ENCODE measurements at regions not wholly inside any gene's neighbourhood (a gene's known extent, or its start where the extent isn't known, plus 50 kb on each side); places are given as distances from the start of the nearest gene placed in this dataset.

- H3K4ac ChIP-seq (ENCODE audit: low read depth in 1 of 2, low read length in 2 of 2): no peak overlapping the region
- H2AFZ ChIP-seq (ENCODE audit: low read depth, low read length): no peak overlapping the region
- H3K9ac ChIP-seq (ENCODE audit: low read length): no peak overlapping the region
- no peak overlapping the region for H3K27ac ChIP-seq (ENCODE audit: low read length, poor library complexity, severe bottlenecking)
- no peak overlapping the region for H2BK12ac ChIP-seq (ENCODE audit: low read length in 2 of 2)
- H3K9me3 ChIP-seq (ENCODE audit: control insufficient read depth, low read length): no peaks in the 10 kb centered on the region
- H4K8ac ChIP-seq (ENCODE audit: low read length): no peak overlapping the region
- H2AK5ac ChIP-seq (ENCODE audit: low read length, severe bottlenecking): no peak overlapping the region
- no peak overlapping the region for H3K23ac ChIP-seq (ENCODE audit: low read length in 2 of 2)
- H3K27me3 ChIP-seq (ENCODE audit: control insufficient read depth in 1 of 2, insufficient read depth in 1 of 2, low read length in 2 of 2): no peaks in the 10 kb centered on the region
- H3K79me1 ChIP-seq (replicated peaks; ENCODE audit: low read length, poor library complexity, severe bottlenecking): no peaks in the 10 kb centered on the region
- H2BK120ac ChIP-seq (ENCODE audit: low read depth, low read length): no peak overlapping the region
- no peak overlapping the region for H3K4me3 ChIP-seq (ENCODE audit: insufficient read depth in 1 of 2, low read depth in 1 of 2, low read length in 2 of 2)
- H2BK15ac ChIP-seq (ENCODE audit: low read depth, poor library complexity, severe bottlenecking): no peak overlapping the region
- no peak overlapping the region for H4K91ac ChIP-seq (ENCODE audit: low read length)
- no peak overlapping the region for H2BK5ac ChIP-seq (ENCODE audit: low read depth, low read length, poor library complexity, severe bottlenecking)
- no peak overlapping the region for H3K18ac ChIP-seq (ENCODE audit: low read depth in 1 of 2, low read length in 2 of 2)
- H3K4me2 ChIP-seq (ENCODE audit: low read length, poor library complexity, severe bottlenecking): no peak overlapping the region
- WGBS: 71% methylated on average over 9 of the region's 10 CpGs
- no peaks in the 10 kb centered on the region for H3K4me1 ChIP-seq (ENCODE audit: control insufficient read depth, insufficient read depth, low read depth, low read length)
- no peaks in the 10 kb centered on the region for H3K36me3 ChIP-seq (ENCODE audit: control insufficient read depth in 1 of 2, insufficient read depth in 2 of 2, low read depth in 1 of 2, low read length in 2 of 2)
- H3K14ac ChIP-seq (ENCODE audit: low read length in 2 of 2): no peak overlapping the region
- no peak for DNase-seq
Measured at GRCh38 chr10:129174232-129175014, 292.6 kb upstream of the MGMT start.

DNA sequence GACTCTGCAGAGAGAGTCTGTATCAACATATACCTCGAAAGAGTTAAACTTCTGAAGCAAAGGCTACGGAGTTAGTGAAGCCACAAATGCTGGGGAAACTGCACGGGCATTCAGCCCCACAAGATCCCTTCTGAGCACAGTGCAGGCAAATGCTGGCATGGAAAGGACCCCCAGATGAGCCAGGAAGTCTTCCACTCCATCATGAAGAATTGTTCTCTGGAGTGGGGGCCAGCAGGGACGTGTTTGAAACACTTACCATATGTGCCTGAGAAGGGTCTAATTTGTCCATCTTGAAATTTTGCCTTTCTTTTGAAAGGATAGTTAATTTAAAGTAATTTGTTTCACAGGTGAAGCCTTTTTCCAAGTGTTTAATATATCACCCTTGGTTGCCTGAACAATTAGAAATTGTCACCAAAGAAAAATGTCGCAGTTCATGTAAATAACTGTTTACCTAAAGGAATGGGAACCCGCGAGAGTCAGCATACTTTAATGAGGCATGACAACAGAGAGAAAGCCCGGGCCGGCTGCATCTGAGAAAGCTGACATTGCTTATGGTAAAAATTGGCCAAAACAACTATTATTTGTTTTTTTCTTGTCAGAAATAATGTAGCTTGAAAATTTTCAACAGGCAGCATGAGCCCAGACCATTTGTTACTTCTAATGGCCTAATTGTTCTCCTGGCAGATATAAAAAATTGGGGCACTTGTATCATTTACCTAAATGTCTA is 287.6 kb upstream of the MGMT start:
- Histone ChIP-seq H2AFZ (ENCODE audit: low read depth, low read length) (no peak overlapping the region), H3K14ac (ENCODE audit: low read length in 2 of 2) (no peak overlapping the region), H2BK120ac (ENCODE audit: low read depth, low read length) (no peak overlapping the region), H3K18ac (ENCODE audit: low read depth in 1 of 2, low read length in 2 of 2) (no peak overlapping the region), H2BK5ac (ENCODE audit: low read depth, low read length, poor library complexity, severe bottlenecking) (no peak overlapping the region), H3K9me3 (ENCODE audit: control insufficient read depth, low read length) (no peaks in the 10 kb centered on the region), H3K4me2 (ENCODE audit: low read length, poor library complexity, severe bottlenecking) (no peak overlapping the region), H4K8ac (ENCODE audit: low read length) (no peak overlapping the region), H3K27ac (ENCODE audit: low read length, poor library complexity, severe bottlenecking) (no peak overlapping the region), H3K4me3 (ENCODE audit: insufficient read depth in 1 of 2, low read depth in 1 of 2, low read length in 2 of 2) (no peak overlapping the region), H3K23ac (ENCODE audit: low read length in 2 of 2) (no peak overlapping the region), H3K4me1 (ENCODE audit: control insufficient read depth, insufficient read depth, low read depth, low read length) (no peaks in the 10 kb centered on the region), H3K79me1 (replicated peaks; ENCODE audit: low read length, poor library complexity, severe bottlenecking) (no peaks in the 10 kb centered on the region), H2BK15ac (ENCODE audit: low read depth, poor library complexity, severe bottlenecking) (no peak overlapping the region), H3K4ac (ENCODE audit: low read depth in 1 of 2, low read length in 2 of 2) (no peak overlapping the region), H2BK12ac (ENCODE audit: low read length in 2 of 2) (no peak overlapping the region), H4K91ac (ENCODE audit: low read length) (no peak overlapping the region), H3K9ac (ENCODE audit: low read length) (no peak overlapping the region), H3K36me3 (ENCODE audit: control insufficient read depth in 1 of 2, insufficient read depth in 2 of 2, low read depth in 1 of 2, low read length in 2 of 2) (no peaks in the 10 kb centered on the region), H2AK5ac (ENCODE audit: low read length, severe bottlenecking) (no peak overlapping the region), H3K27me3 (ENCODE audit: control insufficient read depth in 1 of 2, insufficient read depth in 1 of 2, low read length in 2 of 2) (no peaks in the 10 kb centered on the region)
- 83% methylated on average over 9 of the region's 9 CpGs for WGBS
- DNase-seq: no peak

- Histone ChIP-seq H2BK5ac (ENCODE audit: low read depth, low read length, poor library complexity, severe bottlenecking) (no peak overlapping the region), H3K18ac (ENCODE audit: low read depth in 1 of 2, low read length in 2 of 2) (no peak overlapping the region), H2BK120ac (ENCODE audit: low read depth, low read length) (no peak overlapping the region), H4K91ac (ENCODE audit: low read length) (no peak overlapping the region), H4K8ac (ENCODE audit: low read length) (no peak overlapping the region), H3K4me2 (ENCODE audit: low read length, poor library complexity, severe bottlenecking) (no peak overlapping the region), H2AK5ac (ENCODE audit: low read length, severe bottlenecking) (no peak overlapping the region), H3K27me3 (ENCODE audit: control insufficient read depth in 1 of 2, insufficient read depth in 1 of 2, low read length in 2 of 2) (no peaks in the 10 kb centered on the region), H2BK12ac (ENCODE audit: low read length in 2 of 2) (no peak overlapping the region), H3K9ac (ENCODE audit: low read length) (no peak overlapping the region), H3K9me3 (ENCODE audit: control insufficient read depth, low read length) (no peaks in the 10 kb centered on the region), H3K4me3 (ENCODE audit: insufficient read depth in 1 of 2, low read depth in 1 of 2, low read length in 2 of 2) (no peak overlapping the region), H2AFZ (ENCODE audit: low read depth, low read length) (no peak overlapping the region), H3K4ac (ENCODE audit: low read depth in 1 of 2, low read length in 2 of 2) (no peak overlapping the region), H3K79me1 (replicated peaks; ENCODE audit: low read length, poor library complexity, severe bottlenecking) (no peaks in the 10 kb centered on the region), H3K36me3 (ENCODE audit: control insufficient read depth in 1 of 2, insufficient read depth in 2 of 2, low read depth in 1 of 2, low read length in 2 of 2) (no peaks in the 10 kb centered on the region), H3K4me1 (ENCODE audit: control insufficient read depth, insufficient read depth, low read depth, low read length) (no peaks in the 10 kb centered on the region), H3K23ac (ENCODE audit: low read length in 2 of 2) (no peak overlapping the region), H2BK15ac (ENCODE audit: low read depth, poor library complexity, severe bottlenecking) (no peak overlapping the region), H3K14ac (ENCODE audit: low read length in 2 of 2) (no peak overlapping the region), H3K27ac (ENCODE audit: low read length, poor library complexity, severe bottlenecking) (no peak overlapping the region)
- 92% methylated on average over 9 of the region's 11 CpGs for WGBS
- DNase-seq: no peak
Measured at GRCh38 chr10:129179972-129180678, 286.9 kb upstream of the MGMT start.

- Histone ChIP-seq H3K79me1 (replicated peaks; ENCODE audit: low read length, poor library complexity, severe bottlenecking) (no peaks in the 10 kb centered on the region), H3K9me3 (ENCODE audit: control insufficient read depth, low read length) (no peaks in the 10 kb centered on the region), H3K4me2 (ENCODE audit: low read length, poor library complexity, severe bottlenecking) (no peak overlapping the region), H2BK120ac (ENCODE audit: low read depth, low read length) (no peak overlapping the region), H3K9ac (ENCODE audit: low read length) (no peak overlapping the region), H2AFZ (ENCODE audit: low read depth, low read length) (no peak overlapping the region), H3K27ac (ENCODE audit: low read length, poor library complexity, severe bottlenecking) (no peak overlapping the region), H2BK15ac (ENCODE audit: low read depth, poor library complexity, severe bottlenecking) (no peak overlapping the region), H3K23ac (ENCODE audit: low read length in 2 of 2) (no peak overlapping the region), H3K36me3 (ENCODE audit: control insufficient read depth in 1 of 2, insufficient read depth in 2 of 2, low read depth in 1 of 2, low read length in 2 of 2) (no peaks in the 10 kb centered on the region), H3K14ac (ENCODE audit: low read length in 2 of 2) (no peak overlapping the region), H2BK12ac (ENCODE audit: low read length in 2 of 2) (no peak overlapping the region), H3K4me3 (ENCODE audit: insufficient read depth in 1 of 2, low read depth in 1 of 2, low read length in 2 of 2) (no peak overlapping the region), H3K4me1 (ENCODE audit: control insufficient read depth, insufficient read depth, low read depth, low read length) (no peaks in the 10 kb centered on the region), H2AK5ac (ENCODE audit: low read length, severe bottlenecking) (no peak overlapping the region), H4K91ac (ENCODE audit: low read length) (no peak overlapping the region), H3K27me3 (ENCODE audit: control insufficient read depth in 1 of 2, insufficient read depth in 1 of 2, low read length in 2 of 2) (no peaks in the 10 kb centered on the region), H3K18ac (ENCODE audit: low read depth in 1 of 2, low read length in 2 of 2) (no peak overlapping the region), H4K8ac (ENCODE audit: low read length) (no peak overlapping the region), H2BK5ac (ENCODE audit: low read depth, low read length, poor library complexity, severe bottlenecking) (no peak overlapping the region), H3K4ac (ENCODE audit: low read depth in 1 of 2, low read length in 2 of 2) (no peak overlapping the region)
- 74% methylated on average over 7 of the region's 7 CpGs for WGBS
- no peak for DNase-seq
Measured at GRCh38 chr10:129184196-129184595, 282.8 kb upstream of the MGMT start.

Data from mesenchymal stem cell (in vitro differentiated cells and primary cell).